ENCODE measurements at regions not wholly inside any gene's neighbourhood (a gene's known extent, or its start where the extent isn't known, plus 50 kb on each side); places are given as distances from the start of the nearest gene placed in this dataset.

DNA sequence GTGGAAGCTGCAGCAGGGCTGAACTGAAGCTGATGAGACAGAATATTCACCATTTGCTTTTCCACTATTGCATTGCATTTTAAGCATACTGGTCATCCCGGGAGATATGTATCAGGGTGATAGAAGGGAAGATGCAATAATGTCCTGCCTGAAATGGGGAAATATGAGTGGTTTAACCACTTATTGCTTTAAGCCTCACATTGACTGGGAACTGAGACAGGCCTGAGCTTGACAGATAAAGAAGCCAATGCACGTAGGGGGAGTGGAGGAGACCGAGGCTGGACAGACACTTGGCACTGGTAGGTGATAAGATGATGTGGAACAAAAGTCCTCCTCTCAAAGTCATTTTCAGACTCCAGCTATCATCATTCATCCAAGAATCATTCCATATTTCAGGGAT is 911.7 kb upstream of the NCAM2 start:
- no peaks in the 10 kb centered on the region for H3K4me1 ChIP-seq
- no peaks in the 10 kb centered on the region for H4K20me1 ChIP-seq
- no peak overlapping the region for H3K4me3 ChIP-seq
- H3K27ac ChIP-seq, result no peak overlapping the region
- no peak for TF ChIP-seq Cebpa-rat (IDR thresholded peaks at IDR 0.05)
- no peaks in the 10 kb centered on the region for H3K9me3 ChIP-seq
- no peaks in the 10 kb centered on the region for H3K27me3 ChIP-seq
- H3K36me3 ChIP-seq, result no peaks in the 10 kb centered on the region
- no peak overlapping the region for H3K9ac ChIP-seq
- no peak overlapping the region for H3K4me2 ChIP-seq

DNA sequence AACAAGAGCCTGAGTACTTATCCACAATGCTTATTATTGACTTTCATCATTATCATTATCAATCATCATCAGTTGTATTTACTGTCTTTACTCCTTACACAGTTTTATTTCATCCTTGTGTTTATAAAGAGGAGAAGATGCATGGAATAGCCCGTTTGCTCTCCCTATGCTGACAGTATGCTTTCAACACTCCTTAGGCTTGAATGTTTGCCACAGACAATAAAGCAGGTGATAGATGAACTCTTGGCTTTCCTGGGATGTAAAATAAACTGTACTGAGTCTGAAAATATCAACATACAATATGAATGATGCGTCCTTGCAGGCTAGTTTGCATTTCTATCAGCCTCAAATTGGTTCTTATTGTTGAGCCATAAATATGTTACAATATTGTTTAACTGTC is 891.8 kb upstream of the NCAM2 start:
- TF ChIP-seq Cebpa-rat (IDR thresholded peaks at IDR 0.05), result no peak
- H3K9me3 ChIP-seq, result no peaks in the 10 kb centered on the region
- no peak overlapping the region for H3K27ac ChIP-seq
- no peak overlapping the region for H3K4me2 ChIP-seq
- H4K20me1 ChIP-seq, result no peaks in the 10 kb centered on the region
- H3K9ac ChIP-seq, result no peak overlapping the region
- no peaks in the 10 kb centered on the region for H3K36me3 ChIP-seq
- H3K4me3 ChIP-seq, result no peak overlapping the region
- no peaks in the 10 kb centered on the region for H3K27me3 ChIP-seq
- no peaks in the 10 kb centered on the region for H3K4me1 ChIP-seq

- Histone ChIP-seq H3K36me3 (no peaks in the 10 kb centered on the region), H3K4me2 (no peak overlapping the region), H3K9me3 (no peaks in the 10 kb centered on the region), H3K27ac (no peak overlapping the region), H4K20me1 (no peaks in the 10 kb centered on the region), H3K4me3 (no peak overlapping the region), H3K9ac (no peak overlapping the region), H3K27me3 (no peaks in the 10 kb centered on the region), H3K4me1 (no peaks in the 10 kb centered on the region)
- no peak for TF ChIP-seq Cebpa-rat (IDR thresholded peaks at IDR 0.05)
Measured at GRCh38 chr21:20108016-20108415, 890.2 kb upstream of the NCAM2 start.

DNA sequence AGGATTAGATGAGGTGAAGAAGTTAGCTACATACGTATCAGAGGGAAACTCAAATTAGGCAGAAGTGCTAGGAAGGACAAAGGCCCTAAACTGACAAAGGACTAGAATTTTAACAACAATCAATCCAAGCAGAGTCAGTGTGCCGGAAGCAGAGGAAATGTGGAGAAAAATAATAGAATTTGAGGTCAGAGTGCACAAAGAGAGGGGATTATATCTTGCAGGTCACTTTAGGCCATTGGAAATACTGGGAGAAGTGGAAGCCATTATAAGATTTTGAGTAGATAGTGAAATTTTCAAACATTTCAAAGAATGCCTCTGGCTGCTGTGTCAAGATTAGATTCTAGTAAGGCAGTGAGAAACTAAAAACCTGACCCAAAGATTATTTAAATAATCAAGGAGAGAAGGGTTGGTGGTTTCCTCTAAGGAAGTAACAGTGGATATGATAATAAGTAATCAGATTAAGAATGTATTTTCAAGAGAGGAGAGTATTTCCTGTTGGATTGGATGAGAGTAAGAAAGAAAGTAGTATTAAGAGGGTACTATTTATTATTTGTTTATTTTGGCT is 889.2 kb upstream of the NCAM2 start:
- no peaks in the 10 kb centered on the region for H3K36me3 ChIP-seq
- no peak overlapping the region for H3K4me3 ChIP-seq
- H3K4me2 ChIP-seq, result no peak overlapping the region
- H3K9me3 ChIP-seq, result no peaks in the 10 kb centered on the region
- H4K20me1 ChIP-seq, result no peaks in the 10 kb centered on the region
- H3K4me1 ChIP-seq, result no peaks in the 10 kb centered on the region
- TF ChIP-seq Cebpa-rat (IDR thresholded peaks at IDR 0.05), result no peak
- no peak overlapping the region for H3K9ac ChIP-seq
- H3K27me3 ChIP-seq, result no peaks in the 10 kb centered on the region
- no peak overlapping the region for H3K27ac ChIP-seq

DNA sequence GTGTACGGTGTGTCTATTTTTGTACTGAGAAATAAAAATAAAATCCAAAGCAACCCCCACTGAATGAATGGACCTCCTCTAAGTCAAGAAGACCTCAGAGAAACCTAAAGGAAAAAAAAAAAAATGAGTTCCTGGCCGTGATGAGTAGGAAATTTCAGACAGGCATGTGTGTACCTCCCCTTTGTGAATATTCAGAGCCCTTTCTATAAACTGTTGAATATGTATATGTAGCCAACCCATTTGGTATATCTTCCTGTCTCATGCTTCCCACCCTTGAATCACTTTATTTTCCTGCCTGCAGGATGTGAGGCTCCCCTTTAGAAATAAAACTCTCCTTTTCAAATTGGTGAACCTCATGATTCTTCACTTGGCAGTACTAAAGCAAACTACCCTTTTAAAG is 887.8 kb upstream of the NCAM2 start:
- no peak for TF ChIP-seq Cebpa-rat (IDR thresholded peaks at IDR 0.05)
- no peak overlapping the region for H3K4me2 ChIP-seq
- no peaks in the 10 kb centered on the region for H3K4me1 ChIP-seq
- no peak overlapping the region for H3K4me3 ChIP-seq
- H3K36me3 ChIP-seq, result no peaks in the 10 kb centered on the region
- H3K9ac ChIP-seq, result no peak overlapping the region
- no peaks in the 10 kb centered on the region for H3K9me3 ChIP-seq
- H3K27ac ChIP-seq, result no peak overlapping the region
- no peaks in the 10 kb centered on the region for H4K20me1 ChIP-seq
- H3K27me3 ChIP-seq, result no peaks in the 10 kb centered on the region

DNA sequence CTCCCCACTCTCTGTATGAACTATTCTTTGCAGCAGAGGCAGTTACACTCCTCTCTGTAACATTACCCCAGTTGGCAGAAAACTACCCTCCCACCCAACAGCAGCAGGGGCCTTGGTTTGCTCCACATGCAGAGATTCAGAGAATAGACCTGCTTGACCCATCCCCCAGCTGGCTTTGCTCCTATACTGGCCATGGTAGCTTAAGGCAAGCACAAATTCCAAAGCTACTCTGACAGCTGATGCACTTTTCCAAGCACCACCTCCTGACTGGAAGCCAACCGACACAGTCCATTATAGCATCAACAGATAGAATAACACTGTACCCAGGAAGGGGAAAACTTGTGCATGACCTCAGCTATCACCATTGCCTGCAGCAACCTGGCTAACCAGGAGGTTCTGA is 846.5 kb upstream of the NCAM2 start:
- no peaks in the 10 kb centered on the region for H3K4me1 ChIP-seq
- no peaks in the 10 kb centered on the region for H3K36me3 ChIP-seq
- H3K27ac ChIP-seq, result no peak overlapping the region
- no peak overlapping the region for H3K9ac ChIP-seq
- no peak overlapping the region for H3K4me3 ChIP-seq
- no peak overlapping the region for H3K4me2 ChIP-seq
- H3K9me3 ChIP-seq, result peaks cover 18% of the 10 kb centered on the region
- no peak for TF ChIP-seq Cebpa-rat (IDR thresholded peaks at IDR 0.05)
- H4K20me1 ChIP-seq, result no peaks in the 10 kb centered on the region
- H3K27me3 ChIP-seq, result no peaks in the 10 kb centered on the region

- TF ChIP-seq Cebpa-rat (IDR thresholded peaks at IDR 0.05), result no peak
- Histone ChIP-seq H3K4me1 (no peaks in the 10 kb centered on the region), H3K4me3 (no peak overlapping the region), H3K36me3 (no peaks in the 10 kb centered on the region), H4K20me1 (no peaks in the 10 kb centered on the region), H3K9me3 (0 out of 2 replicates have a peak, but pooled peaks cover 5% of the 10 kb centered on the region), H3K27me3 (no peaks in the 10 kb centered on the region), H3K9ac (no peak overlapping the region), H3K4me2 (no peak overlapping the region), H3K27ac (no peak overlapping the region)
Measured at GRCh38 chr21:20163167-20163566, 835.0 kb upstream of the NCAM2 start.

- no peaks in the 10 kb centered on the region for H3K36me3 ChIP-seq
- H3K9ac ChIP-seq, result no peak overlapping the region
- H3K4me1 ChIP-seq, result no peaks in the 10 kb centered on the region
- H3K9me3 ChIP-seq, result no peaks in the 10 kb centered on the region
- H3K4me3 ChIP-seq, result no peak overlapping the region
- H3K27me3 ChIP-seq, result no peaks in the 10 kb centered on the region
- H3K4me2 ChIP-seq, result no peak overlapping the region
- H4K20me1 ChIP-seq, result no peaks in the 10 kb centered on the region
- H3K27ac ChIP-seq, result no peak overlapping the region
- no peak for TF ChIP-seq Cebpa-rat (IDR thresholded peaks at IDR 0.05)
Measured at GRCh38 chr21:20167059-20167458, 831.1 kb upstream of the NCAM2 start.

DNA sequence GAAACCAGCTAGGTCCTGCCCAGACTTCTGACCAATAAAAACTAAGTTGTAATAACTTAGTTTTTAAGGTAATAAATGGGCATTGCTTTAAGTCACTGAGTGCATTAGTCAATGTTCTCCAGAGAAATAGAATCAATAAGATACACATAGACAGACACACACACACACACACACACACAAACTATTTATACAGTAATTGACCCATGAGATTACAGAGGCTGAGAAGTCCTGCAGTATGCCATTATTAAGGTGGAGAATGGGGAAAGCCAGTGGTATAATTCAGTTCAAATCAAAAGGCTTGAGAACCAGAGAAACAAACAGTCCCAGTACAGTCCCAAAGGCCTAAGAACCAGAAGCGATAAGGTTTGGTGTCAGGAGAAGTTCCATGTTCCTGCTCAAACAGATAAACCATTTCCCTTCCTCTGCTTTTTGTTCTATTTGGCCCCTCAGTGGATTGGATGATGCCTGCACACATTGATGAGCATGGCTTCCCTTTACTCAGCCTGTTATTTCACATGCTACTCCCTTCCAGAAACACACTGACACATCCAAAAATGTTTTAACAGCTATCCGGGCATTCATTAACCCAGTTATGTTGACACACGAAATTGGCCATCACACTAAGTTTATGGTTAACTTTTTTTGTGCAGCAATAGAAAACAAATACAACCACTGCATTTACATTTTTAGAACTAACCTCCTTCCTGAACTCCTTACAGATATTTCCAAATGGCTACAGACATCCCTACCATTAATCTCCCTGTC is 828.2 kb upstream of the NCAM2 start:
- no peak overlapping the region for H3K9ac ChIP-seq
- H3K27me3 ChIP-seq, result no peaks in the 10 kb centered on the region
- TF ChIP-seq Cebpa-rat (IDR thresholded peaks at IDR 0.05), result no peak
- no peak overlapping the region for H3K27ac ChIP-seq
- H3K4me3 ChIP-seq, result no peak overlapping the region
- no peaks in the 10 kb centered on the region for H4K20me1 ChIP-seq
- H3K4me2 ChIP-seq, result no peak overlapping the region
- H3K9me3 ChIP-seq, result no peaks in the 10 kb centered on the region
- H3K36me3 ChIP-seq, result no peaks in the 10 kb centered on the region
- H3K4me1 ChIP-seq, result no peaks in the 10 kb centered on the region

DNA sequence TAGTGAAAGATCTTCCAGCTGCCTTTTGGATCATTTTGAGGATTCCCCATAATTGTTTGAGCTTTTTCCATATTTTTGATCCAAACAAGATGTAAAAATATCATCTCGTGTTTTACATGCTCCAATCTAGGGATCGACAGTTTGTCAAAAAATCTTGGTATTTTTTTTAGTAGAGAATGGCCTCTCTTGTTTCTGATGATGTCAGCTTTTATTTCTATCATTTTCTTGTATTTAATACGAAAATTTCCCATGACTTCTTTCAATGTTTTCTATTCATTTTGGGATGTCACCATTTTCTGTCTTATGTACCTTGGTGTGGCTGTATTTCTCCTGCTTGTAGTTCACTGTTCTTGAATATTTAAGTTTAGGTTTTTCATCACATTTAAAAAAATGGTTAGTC is 812.0 kb upstream of the NCAM2 start:
- Histone ChIP-seq H3K9me3 (0 out of 2 replicates have a peak, but pooled peaks cover 4% of the 10 kb centered on the region), H3K4me2 (no peak overlapping the region), H3K27me3 (no peaks in the 10 kb centered on the region), H3K27ac (no peak overlapping the region), H3K4me1 (no peaks in the 10 kb centered on the region), H3K4me3 (no peak overlapping the region), H4K20me1 (no peaks in the 10 kb centered on the region), H3K36me3 (no peaks in the 10 kb centered on the region), H3K9ac (no peak overlapping the region)
- no peak for TF ChIP-seq Cebpa-rat (IDR thresholded peaks at IDR 0.05)
